ENCODE measurements at regions not wholly inside any gene's neighbourhood (a gene's known extent, or its start where the extent isn't known, plus 50 kb on each side); places are given as distances from the start of the nearest gene placed in this dataset.

DNA sequence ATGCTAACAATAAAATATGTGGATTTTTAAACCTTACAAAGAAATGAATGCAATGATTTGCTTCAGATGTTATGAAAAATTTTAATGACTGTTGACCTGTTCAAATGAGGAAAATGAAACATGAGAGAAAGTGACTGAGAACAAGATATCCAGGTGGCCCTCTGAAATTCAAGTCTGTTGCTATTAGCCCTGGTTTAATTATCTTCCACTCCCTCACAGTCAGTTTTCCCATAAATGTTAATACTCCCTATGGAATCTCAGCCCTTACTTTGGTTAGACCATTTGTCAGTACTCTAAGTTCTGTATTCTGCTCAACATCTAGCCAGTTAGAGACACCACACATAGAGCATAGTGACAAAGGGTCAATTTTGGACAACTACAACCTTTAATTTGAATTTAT is 327.8 kb downstream of the PDGFC start:
- no peak overlapping the region for H2AK9ac ChIP-seq (replicated peaks; ENCODE audit: low read depth, low read length, poor library complexity)
- no peak overlapping the region for H3K18ac ChIP-seq (ENCODE audit: low read depth, low read length)
- H3K4ac ChIP-seq (ENCODE audit: low read depth, low read length), result no peak overlapping the region
- dilution Hi-C loops (cut with HindIII; ENCODE audit: low sequenced_read_pairs, unreplicated experiment) (no loop called here), in situ Hi-C loops (cut with MboI; ENCODE audit: low sequenced_read_pairs) (no loop called here), intact Hi-C loops (cut with micrococcal nuclease) (no loop called here)
- H2AFZ ChIP-seq (replicated peaks; ENCODE audit: low read length, poor library complexity), result no peak overlapping the region
- H4K20me1 ChIP-seq (ENCODE audit: insufficient read depth, low read length), result no peaks in the 10 kb centered on the region
- H3K27me3 ChIP-seq (ENCODE audit: control insufficient read depth, insufficient read depth, low read length), result no peaks in the 10 kb centered on the region
- ATAC-seq (ENCODE audit: low read depth), result no peak
- no peak overlapping the region for H2BK20ac ChIP-seq (ENCODE audit: low read depth, low read length)
- no peak overlapping the region for H2BK15ac ChIP-seq (ENCODE audit: low read depth, low read length)
- no peak overlapping the region for H3K14ac ChIP-seq (replicated peaks; ENCODE audit: low read depth, low read length)
- H3K27ac ChIP-seq (ENCODE audit: insufficient read depth, low read length), result no peak overlapping the region
- no peak overlapping the region for H4K8ac ChIP-seq (ENCODE audit: low read depth in 2 of 2, low read length in 2 of 2)
- BruUV-seq (replicated peaks), result no TSS peak
- H3K4me2 ChIP-seq (ENCODE audit: low read depth, low read length), result no peak overlapping the region
- H3K9me1 ChIP-seq (ENCODE audit: insufficient read depth, low read length), result peaks cover 2% of the 10 kb centered on the region; the same call in 1 of the 2 replicates
- H4K5ac ChIP-seq (ENCODE audit: low read depth, low read length), result no peak overlapping the region
- H2BK120ac ChIP-seq (ENCODE audit: low read depth, low read length), result no peak overlapping the region
- H3K23ac ChIP-seq (ENCODE audit: low read depth, low read length), result no peak overlapping the region
- H3K4me1 ChIP-seq (ENCODE audit: control insufficient read depth, insufficient read depth, low read length), result peaks cover 3% of the 10 kb centered on the region; the same call in 1 of the 2 replicates
- no peaks in the 10 kb centered on the region for H3K36me3 ChIP-seq (ENCODE audit: control insufficient read depth, insufficient read depth, low read length)
- CTCF ChIA-PET, result no interaction called here
- H2BK5ac ChIP-seq (ENCODE audit: low read depth, low read length, poor library complexity, severe bottlenecking), result no peak overlapping the region
- POLR2A ChIA-PET (ENCODE audit: unreplicated experiment), result no interaction called here
- H3K56ac ChIP-seq (ENCODE audit: extremely low read depth, insufficient read depth, low read length), result no peak overlapping the region
- no peak overlapping the region for H4K91ac ChIP-seq (ENCODE audit: insufficient read depth, low read depth, low read length)
- no peak overlapping the region for H3K4me3 ChIP-seq (ENCODE audit: insufficient read depth, low read depth, low read length)
- no peak for DNase-seq
- H3K79me1 ChIP-seq (ENCODE audit: low read depth in 1 of 2, low read length in 2 of 2), result no peaks in the 10 kb centered on the region
- H2AK5ac ChIP-seq (ENCODE audit: low read depth, low read length), result no peak overlapping the region
- no peaks in the 10 kb centered on the region for H3K9me3 ChIP-seq (ENCODE audit: control insufficient read depth, insufficient read depth, low read length)
- TF ChIP-seq POLR2A (IDR thresholded peaks at IDR 0.05; ENCODE audit: low read depth, low read length), result no peak
- TF ChIP-seq, protein P1, sequence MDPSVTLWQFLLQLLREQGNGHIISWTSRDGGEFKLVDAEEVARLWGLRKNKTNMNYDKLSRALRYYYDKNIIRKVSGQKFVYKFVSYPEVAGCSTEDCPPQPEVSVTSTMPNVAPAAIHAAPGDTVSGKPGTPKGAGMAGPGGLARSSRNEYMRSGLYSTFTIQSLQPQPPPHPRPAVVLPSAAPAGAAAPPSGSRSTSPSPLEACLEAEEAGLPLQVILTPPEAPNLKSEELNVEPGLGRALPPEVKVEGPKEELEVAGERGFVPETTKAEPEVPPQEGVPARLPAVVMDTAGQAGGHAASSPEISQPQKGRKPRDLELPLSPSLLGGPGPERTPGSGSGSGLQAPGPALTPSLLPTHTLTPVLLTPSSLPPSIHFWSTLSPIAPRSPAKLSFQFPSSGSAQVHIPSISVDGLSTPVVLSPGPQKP (IDR thresholded peaks at IDR 0.05; ENCODE audit: borderline replicate concordance, low read depth, low read length), result no peak
- TF ChIP-seq, protein P2, sequence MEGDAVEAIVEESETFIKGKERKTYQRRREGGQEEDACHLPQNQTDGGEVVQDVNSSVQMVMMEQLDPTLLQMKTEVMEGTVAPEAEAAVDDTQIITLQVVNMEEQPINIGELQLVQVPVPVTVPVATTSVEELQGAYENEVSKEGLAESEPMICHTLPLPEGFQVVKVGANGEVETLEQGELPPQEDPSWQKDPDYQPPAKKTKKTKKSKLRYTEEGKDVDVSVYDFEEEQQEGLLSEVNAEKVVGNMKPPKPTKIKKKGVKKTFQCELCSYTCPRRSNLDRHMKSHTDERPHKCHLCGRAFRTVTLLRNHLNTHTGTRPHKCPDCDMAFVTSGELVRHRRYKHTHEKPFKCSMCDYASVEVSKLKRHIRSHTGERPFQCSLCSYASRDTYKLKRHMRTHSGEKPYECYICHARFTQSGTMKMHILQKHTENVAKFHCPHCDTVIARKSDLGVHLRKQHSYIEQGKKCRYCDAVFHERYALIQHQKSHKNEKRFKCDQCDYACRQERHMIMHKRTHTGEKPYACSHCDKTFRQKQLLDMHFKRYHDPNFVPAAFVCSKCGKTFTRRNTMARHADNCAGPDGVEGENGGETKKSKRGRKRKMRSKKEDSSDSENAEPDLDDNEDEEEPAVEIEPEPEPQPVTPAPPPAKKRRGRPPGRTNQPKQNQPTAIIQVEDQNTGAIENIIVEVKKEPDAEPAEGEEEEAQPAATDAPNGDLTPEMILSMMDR (conservative IDR thresholded peaks at IDR 0.05; ENCODE audit: low read depth, low read length), result no peak
- TF ChIP-seq CHD1 (IDR thresholded peaks at IDR 0.05; ENCODE audit: low read depth, low read length), result no peak
- TF ChIP-seq SMC3 (IDR thresholded peaks at IDR 0.05; ENCODE audit: low read depth, low read length), result no peak
- no peak for TF ChIP-seq NFE2L2 (IDR thresholded peaks at IDR 0.05; ENCODE audit: low read depth, low read length)
- no peak for TF ChIP-seq CEBPB (IDR thresholded peaks at IDR 0.05; ENCODE audit: low read depth, low read length)
- no peak for TF ChIP-seq BHLHE40 (IDR thresholded peaks at IDR 0.05; ENCODE audit: low read depth, low read length)
- TF ChIP-seq MAFK (IDR thresholded peaks at IDR 0.05; ENCODE audit: low read depth, low read length), result no peak
- no peak for TF ChIP-seq RFX5 (IDR thresholded peaks at IDR 0.05; ENCODE audit: low read depth, low read length)
- TF ChIP-seq RAD21 (IDR thresholded peaks at IDR 0.05; ENCODE audit: low read length), result no peak
- TF ChIP-seq MXI1 (IDR thresholded peaks at IDR 0.05; ENCODE audit: borderline replicate concordance, low read depth, low read length), result no peak
- H3K9ac ChIP-seq (ENCODE audit: low read depth, low read length), result no peak overlapping the region
